ENCODE measurements at regions not wholly inside any gene's neighbourhood (a gene's known extent, or its start where the extent isn't known, plus 50 kb on each side); places are given as distances from the start of the nearest gene placed in this dataset.

DNA sequence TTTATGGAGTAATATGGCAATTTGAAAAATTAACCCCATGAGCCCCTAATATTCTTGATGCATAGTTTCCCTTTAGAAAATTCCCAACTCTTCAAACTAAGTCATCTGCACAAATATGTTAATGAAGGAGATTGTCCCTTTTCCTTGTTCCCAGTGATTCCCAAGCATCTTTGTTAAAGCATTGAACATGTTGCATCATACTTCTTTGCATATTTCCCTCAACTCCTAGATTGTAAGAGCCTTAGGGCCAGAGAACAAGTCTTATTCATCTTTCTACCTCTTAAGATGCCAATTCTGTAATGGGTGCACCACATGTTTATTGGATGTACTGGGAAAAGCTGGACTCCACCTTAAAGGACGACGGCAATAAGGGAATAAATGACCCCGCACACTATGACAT lies 223.4 kb downstream of the PLK2 start:
- DNase-seq (ENCODE audit: low spot score) = no peak
- TF ChIP-seq, protein P1, sequence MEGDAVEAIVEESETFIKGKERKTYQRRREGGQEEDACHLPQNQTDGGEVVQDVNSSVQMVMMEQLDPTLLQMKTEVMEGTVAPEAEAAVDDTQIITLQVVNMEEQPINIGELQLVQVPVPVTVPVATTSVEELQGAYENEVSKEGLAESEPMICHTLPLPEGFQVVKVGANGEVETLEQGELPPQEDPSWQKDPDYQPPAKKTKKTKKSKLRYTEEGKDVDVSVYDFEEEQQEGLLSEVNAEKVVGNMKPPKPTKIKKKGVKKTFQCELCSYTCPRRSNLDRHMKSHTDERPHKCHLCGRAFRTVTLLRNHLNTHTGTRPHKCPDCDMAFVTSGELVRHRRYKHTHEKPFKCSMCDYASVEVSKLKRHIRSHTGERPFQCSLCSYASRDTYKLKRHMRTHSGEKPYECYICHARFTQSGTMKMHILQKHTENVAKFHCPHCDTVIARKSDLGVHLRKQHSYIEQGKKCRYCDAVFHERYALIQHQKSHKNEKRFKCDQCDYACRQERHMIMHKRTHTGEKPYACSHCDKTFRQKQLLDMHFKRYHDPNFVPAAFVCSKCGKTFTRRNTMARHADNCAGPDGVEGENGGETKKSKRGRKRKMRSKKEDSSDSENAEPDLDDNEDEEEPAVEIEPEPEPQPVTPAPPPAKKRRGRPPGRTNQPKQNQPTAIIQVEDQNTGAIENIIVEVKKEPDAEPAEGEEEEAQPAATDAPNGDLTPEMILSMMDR (IDR thresholded peaks at IDR 0.05; ENCODE audit: extremely low read depth, missing control alignments) = no peak

DNA sequence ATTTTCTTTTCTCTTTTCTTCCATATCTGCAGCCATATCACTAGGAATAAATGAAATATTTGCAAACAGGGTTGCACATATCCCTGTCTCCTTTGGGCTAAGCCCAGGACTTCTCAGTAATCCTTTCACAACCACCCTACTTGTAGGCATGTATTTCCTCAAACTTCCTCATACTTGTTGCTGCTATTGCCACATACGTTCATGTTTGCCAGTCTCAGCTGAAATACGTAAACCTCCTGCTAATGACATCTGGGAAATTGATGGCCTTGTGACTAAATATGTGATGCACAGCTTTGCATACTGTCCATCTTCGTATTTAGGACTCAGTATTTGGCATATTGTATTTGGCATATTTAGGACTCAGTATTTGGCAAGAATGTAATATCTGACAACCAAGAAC lies 224.6 kb downstream of the PLK2 start:
- TF ChIP-seq, protein P1 (IDR thresholded peaks at IDR 0.05; ENCODE audit: extremely low read depth, missing control alignments) = no peak
- no peak for DNase-seq (ENCODE audit: low spot score)

DNA sequence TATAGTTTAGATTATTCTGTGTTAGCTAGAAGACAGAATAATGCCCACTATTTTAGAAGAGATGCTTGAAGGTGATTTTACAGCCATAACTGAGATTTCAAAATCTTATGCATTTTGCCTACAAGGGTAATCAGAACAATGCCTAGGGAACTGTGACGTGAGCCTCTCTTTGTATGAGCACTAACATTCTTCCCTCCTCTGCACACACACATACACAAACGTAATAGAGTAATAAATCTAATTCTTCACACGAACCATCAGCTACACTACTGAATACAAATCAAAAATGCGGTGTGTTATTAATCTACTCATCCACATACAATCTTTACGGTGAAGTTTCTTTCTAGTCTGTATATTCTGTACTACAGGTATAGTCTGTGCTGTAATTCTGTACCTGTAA lies 227.8 kb downstream of the PLK2 start:
- no peak for DNase-seq (ENCODE audit: low spot score)
- TF ChIP-seq, protein P1 (IDR thresholded peaks at IDR 0.05; ENCODE audit: extremely low read depth, missing control alignments) = no peak

DNA sequence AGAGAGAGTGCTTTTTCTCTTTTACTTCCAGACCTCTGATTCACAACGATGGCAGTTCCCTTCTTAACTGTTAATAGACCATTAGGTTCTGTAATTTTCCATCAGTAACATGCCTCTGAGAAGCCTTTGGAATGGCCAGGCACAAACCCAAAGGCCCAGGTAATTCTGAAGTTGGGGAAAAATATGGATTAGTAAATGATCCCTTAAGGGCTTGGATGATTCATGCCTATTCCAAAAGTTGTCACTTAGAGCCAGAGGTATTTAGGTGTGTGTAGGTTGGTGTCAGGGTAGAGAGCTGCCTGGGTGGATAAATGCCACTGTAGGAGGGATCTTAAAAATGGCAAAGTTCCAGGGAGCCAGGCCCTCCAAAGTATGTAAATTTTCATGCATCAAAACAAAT lies 228.8 kb downstream of the PLK2 start:
- TF ChIP-seq, protein P1 (IDR thresholded peaks at IDR 0.05; ENCODE audit: extremely low read depth, missing control alignments) = no peak
- DNase-seq (ENCODE audit: low spot score) = no peak

DNA sequence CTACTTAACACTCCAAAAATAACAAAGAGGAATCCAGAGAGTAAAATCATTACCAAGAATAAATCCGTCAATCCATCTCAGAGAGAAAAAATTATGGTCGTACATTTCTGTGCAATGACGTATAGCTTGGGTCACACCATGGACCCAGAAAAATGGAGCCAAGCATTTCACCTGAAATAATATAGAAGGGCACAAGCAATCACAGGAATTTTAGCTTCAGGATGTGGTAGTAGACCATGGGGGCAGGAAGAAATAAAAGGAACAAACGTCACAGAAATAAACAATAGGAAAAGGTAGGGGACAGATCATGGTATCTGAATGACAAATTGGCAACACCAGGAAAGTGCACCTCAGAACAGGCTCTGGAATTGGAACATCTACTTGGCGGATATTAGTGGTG lies 231.0 kb downstream of the PLK2 start:
- no peak for DNase-seq (ENCODE audit: low spot score)
- TF ChIP-seq, protein P1 (IDR thresholded peaks at IDR 0.05; ENCODE audit: extremely low read depth, missing control alignments) = no peak

DNA sequence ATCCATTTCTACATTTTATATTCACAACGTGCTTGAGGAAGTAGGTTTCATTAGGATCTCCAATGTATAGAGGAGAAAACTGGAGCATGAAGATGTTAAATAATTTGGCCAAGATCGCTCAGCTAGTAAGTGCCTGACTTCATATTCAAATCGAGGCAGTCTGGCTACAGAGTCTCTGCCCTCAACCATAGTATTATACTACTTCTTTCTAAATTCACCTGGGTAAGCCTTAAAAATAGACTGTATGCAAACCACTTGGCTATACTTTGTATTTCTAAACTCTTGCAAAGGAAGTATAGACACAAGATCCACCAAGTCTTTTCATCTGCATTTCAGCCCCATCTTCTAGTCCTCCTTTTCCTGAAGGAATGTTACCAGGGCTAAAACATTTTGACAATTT lies 232.0 kb downstream of the PLK2 start:
- TF ChIP-seq, protein P1 (IDR thresholded peaks at IDR 0.05; ENCODE audit: extremely low read depth, missing control alignments) = no peak
- DNase-seq (ENCODE audit: low spot score) = no peak

DNA sequence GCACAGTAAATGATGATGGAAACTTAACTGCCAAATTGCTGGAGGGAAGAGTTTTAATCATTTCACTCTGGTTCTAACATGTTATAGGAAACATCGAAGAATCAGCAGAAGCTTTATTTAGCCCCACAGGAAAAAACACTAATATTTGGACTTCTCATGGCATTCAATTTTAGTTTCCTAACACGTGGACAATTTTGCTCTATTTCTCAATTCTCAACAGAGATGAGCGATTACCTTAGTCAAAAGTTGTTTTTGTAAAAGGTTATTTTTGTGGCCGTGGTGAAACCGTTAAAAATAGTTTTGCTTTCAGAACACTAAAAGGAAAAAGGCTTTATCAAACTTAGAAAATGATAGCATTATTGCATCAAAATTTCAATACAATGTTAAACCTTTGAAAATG lies 235.2 kb downstream of the PLK2 start:
- no peak for DNase-seq (ENCODE audit: low spot score)

More for the DNA sequence above, 235.2 kb downstream of the PLK2 start:
- TF ChIP-seq, protein P1 (IDR thresholded peaks at IDR 0.05; ENCODE audit: extremely low read depth, missing control alignments) = no peak

Data from GM20000 (cell line).